Activated naive CD4-positive, alpha-beta T cell treated with anti-CD3 and anti-CD28 coated beads, Interleukin-2, amount 10 ng/mL, durations not matched to agents 7 days and 5 days (primary cell): ENCODE measurements at regions not wholly inside any gene's neighbourhood (a gene's known extent, or its start where the extent isn't known, plus 50 kb on each side); places are given as distances from the start of the nearest gene placed in this dataset.

ENCODE experiments used
- CTCF ChIA-PET: fragments of 350-600 bp; sonication (Branson Sonifier 250); formaldehyde crosslinking; loops from one replicate; lab custom pipeline; 2021; ENCODE audit warnings: antibody characterized with exemption; lab: Charles Lee
- DNase-seq: peaks from one replicate; pipeline ENCODE4 v3.0.0-alpha.2; 2020
- H3K27ac Mint-ChIP-seq: one replicate; pipeline ENCODE4 v1.8.0; 2021; ENCODE audit warnings: mild to moderate bottlenecking, moderate library complexity, mixed read lengths
- H3K27me3 Mint-ChIP-seq: one replicate; pipeline ENCODE4 v1.8.0; 2021; ENCODE audit warnings: mild to moderate bottlenecking, mixed read lengths
- H3K36me3 Mint-ChIP-seq: one replicate; pipeline ENCODE4 v1.8.0; 2021; ENCODE audit warnings: mixed read lengths
- H3K4me1 Mint-ChIP-seq: one replicate; pipeline ENCODE4 v1.8.0; 2021; ENCODE audit warnings: mixed read lengths
- H3K4me3 Mint-ChIP-seq: one replicate; pipeline ENCODE4 v1.8.0; 2021; ENCODE audit warnings: mild to moderate bottlenecking, moderate library complexity, mixed read lengths
- H3K9me3 Mint-ChIP-seq: one replicate; pipeline ENCODE4 v1.8.0; 2021; ENCODE audit warnings: mixed read lengths

DNA sequence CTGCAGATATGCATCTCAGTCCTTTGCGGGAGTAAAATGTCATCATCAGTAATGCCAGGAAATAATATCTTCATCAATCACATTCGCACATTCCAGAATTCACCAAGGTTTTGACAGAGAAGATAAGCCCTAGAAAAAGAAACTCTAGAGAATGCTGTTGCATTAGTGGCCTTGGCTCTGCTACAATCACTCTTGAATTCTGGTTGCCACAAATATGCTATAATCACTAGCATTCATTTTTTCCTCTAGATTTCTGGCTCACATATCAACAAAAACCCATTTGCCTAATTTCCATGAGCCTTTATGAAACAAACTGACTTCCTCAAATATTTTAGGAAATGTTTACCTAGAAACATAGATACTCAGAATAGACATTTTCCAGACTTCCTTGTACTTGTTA, 653.4 kb downstream of the ANXA1 start:
- no peak overlapping the region for H3K4me3 Mint-ChIP-seq

DNA sequence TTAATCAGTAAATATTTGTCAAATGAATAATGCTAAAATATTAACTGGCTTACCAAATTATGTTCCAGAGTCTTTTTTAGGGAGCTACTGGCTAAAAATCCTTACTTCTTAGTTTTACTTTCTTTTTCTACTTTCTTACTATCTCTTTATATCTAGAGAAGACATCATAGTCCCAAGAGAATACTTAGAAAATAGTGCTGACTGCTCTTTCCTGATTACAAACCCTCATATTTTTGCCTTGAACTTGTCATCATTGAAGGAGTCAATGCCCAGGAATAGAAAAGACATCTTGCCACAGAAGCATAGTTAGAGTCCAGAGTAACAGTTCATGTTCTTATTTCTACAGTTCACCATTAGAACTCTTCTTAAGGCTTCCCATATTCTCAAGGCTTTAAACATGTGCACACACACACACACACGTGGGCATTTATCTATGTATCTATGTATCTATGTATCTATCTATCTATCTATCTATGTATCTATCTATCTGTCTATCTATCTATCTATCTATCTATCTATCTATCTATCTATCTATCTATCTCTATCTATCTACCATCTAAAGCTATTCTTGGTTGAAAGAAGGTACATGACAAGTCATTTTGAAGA, 654.3 kb downstream of the ANXA1 start:
- Mint-ChIP-seq H3K27me3 (no peaks in the 10 kb centered on the region), H3K27ac (no peak overlapping the region), H3K9me3 (no peaks in the 10 kb centered on the region), H3K4me3 (no peak overlapping the region), H3K36me3 (no peaks in the 10 kb centered on the region), H3K4me1 (no peaks in the 10 kb centered on the region)
- CTCF ChIA-PET: no interaction called here
- DNase-seq: no peak

More for the DNA sequence above, 653.4 kb downstream of the ANXA1 start:
- Mint-ChIP-seq H3K36me3 (no peaks in the 10 kb centered on the region), H3K4me1 (no peaks in the 10 kb centered on the region), H3K27me3 (no peaks in the 10 kb centered on the region), H3K9me3 (no peaks in the 10 kb centered on the region), H3K27ac (no peak overlapping the region)
- CTCF ChIA-PET: no interaction called here
- DNase-seq: no peak

DNA sequence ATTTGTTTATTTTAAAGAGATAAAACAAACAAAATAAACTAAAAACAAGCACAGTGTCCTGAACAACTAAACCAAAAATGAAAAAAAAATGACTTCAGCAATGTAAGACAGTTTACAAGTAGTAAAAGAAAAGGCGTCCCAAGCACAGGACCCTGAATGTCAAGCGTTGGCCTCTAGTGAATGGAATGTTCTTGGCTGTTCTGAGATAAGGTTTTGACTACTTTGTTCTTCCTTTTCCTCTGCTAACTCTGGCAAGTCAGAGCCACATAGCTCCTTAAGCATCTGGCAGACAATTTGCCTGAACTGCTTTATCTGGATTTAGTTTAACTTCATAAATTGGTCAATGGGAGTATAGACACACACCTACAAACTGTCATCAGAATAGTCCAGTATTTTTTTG, 655.2 kb downstream of the ANXA1 start:
- DNase-seq: no peak
- no peak overlapping the region for H3K4me3 Mint-ChIP-seq
- H3K4me1 Mint-ChIP-seq: no peaks in the 10 kb centered on the region
- no peaks in the 10 kb centered on the region for H3K27me3 Mint-ChIP-seq
- CTCF ChIA-PET: no interaction called here
- H3K36me3 Mint-ChIP-seq: no peaks in the 10 kb centered on the region
- no peak overlapping the region for H3K27ac Mint-ChIP-seq
- no peaks in the 10 kb centered on the region for H3K9me3 Mint-ChIP-seq

DNA sequence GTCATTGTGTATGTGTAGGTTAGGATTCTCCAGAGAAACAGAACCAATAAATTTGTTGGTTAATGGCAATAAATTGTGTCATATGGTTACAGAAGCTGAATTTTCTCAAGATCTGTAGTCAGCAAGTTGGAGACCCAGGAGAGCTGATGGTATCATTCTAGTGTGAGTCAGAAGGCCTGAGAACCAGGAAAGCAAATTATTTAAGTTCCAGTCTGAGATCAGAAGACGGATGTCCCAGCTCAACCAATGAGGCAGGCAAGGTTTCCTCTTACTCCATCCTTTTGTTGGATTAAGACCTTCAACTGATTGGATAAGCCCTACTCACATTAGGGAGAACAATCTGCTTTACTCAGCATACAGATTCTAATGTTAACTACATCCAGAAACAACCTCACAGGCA, 656.3 kb downstream of the ANXA1 start:
- Mint-ChIP-seq H3K36me3 (no peaks in the 10 kb centered on the region), H3K9me3 (peaks cover 2% of the 10 kb centered on the region), H3K27ac (no peak overlapping the region), H3K4me3 (no peak overlapping the region), H3K27me3 (no peaks in the 10 kb centered on the region), H3K4me1 (no peaks in the 10 kb centered on the region)
- DNase-seq: no peak
- CTCF ChIA-PET: no interaction called here

DNA sequence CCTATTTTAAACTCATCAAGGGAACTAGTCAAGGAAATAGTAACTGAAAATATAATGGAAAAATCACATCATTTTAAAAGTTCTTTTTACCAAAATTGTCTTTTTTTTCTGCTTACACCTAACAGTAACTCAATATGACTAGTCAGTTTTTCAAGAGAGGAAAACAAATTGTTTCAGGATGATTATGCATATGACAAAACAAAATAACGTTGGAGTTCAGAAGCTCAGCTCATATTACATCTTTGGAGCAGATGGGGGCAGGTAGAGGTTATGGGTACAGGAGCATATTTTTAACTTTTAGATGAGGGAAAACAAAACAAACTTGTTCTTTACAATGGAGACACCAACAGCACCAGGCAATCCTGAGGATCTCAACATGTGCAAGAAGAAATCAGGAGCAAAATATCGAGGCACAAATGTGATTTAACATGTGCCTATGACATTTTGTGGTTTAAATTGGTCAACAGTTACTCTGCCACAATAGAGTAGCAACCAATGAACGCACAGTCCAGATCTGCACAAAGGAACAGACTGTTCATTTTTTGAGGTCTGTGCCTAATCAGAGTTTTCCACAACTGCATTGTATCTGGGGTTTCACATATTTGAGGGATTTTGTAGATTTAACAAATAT, 659.0 kb downstream of the ANXA1 start:
- DNase-seq: no peak
- Mint-ChIP-seq H3K9me3 (peaks cover 2% of the 10 kb centered on the region), H3K27me3 (no peaks in the 10 kb centered on the region), H3K27ac (no peak overlapping the region), H3K4me3 (no peak overlapping the region), H3K36me3 (no peaks in the 10 kb centered on the region), H3K4me1 (no peaks in the 10 kb centered on the region)
- CTCF ChIA-PET: no interaction called here

DNA sequence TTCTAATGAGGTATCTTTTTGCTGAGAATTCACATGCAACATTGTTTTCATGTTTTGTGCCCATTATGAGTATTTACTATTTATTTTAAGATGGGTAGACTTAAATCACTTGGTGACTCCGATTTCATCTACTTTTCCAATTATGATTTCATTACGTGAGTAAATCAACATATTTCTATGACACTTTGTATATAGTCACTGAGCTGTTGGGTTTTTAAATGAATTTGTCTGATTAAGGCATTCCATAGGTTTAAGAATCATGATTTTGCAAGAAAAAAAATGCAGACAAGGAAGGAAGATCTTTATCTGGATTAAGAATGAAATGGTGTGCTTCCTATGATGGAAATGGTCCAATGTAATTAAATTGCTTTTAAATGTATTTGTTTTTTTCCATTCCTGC, 661.9 kb downstream of the ANXA1 start:
- no peaks in the 10 kb centered on the region for H3K27me3 Mint-ChIP-seq
- no peaks in the 10 kb centered on the region for H3K4me1 Mint-ChIP-seq
- H3K4me3 Mint-ChIP-seq: no peak overlapping the region
- CTCF ChIA-PET: no interaction called here
- H3K9me3 Mint-ChIP-seq: peaks cover 2% of the 10 kb centered on the region
- H3K36me3 Mint-ChIP-seq: no peaks in the 10 kb centered on the region
- H3K27ac Mint-ChIP-seq: no peak overlapping the region
- DNase-seq: no peak

DNA sequence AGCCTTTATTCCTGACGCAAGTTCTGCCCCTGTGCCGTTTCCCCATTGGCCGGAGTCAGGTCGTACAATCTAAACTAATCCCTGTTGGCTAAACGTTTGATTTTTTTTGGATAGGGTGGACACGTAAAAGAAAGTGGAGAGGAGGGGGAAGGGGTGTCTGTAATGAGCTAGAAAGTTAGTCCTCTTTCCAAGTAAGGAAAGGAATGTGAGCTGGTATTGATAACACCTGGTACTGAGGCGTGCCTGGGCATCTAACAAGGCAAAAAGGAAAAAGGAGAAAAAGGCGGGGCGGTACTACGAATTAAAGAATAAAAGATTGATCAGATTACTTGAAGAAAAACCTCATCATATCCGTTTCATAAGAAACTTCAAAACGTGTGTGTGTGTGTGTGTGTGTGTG, 665.2 kb downstream of the ANXA1 start:
- CTCF ChIA-PET: no interaction called here
- Mint-ChIP-seq H3K27me3 (no peaks in the 10 kb centered on the region), H3K27ac (no peak overlapping the region), H3K9me3 (peaks cover 2% of the 10 kb centered on the region), H3K4me1 (no peaks in the 10 kb centered on the region), H3K36me3 (no peaks in the 10 kb centered on the region), H3K4me3 (no peak overlapping the region)
- no peak for DNase-seq

DNA sequence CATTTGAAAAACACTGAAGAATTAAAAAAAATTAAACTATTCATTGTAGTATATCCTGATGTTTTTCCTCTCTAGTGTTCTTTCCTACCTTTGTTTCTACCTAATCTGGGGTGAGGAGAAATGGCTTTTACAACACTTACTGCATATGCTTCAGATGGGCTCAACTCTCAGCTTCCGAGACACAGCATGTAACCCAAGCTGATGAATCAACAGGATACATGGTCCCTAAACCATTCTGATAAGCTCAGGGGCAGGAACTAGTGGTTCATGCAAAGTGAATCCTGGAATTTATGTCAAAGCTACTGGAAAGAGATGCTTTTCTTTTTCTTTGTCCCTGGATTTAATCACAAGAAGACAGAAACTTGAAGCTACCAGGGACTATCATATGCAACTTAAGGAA, 672.5 kb upstream of the RORB start:
- Mint-ChIP-seq H3K4me1 (no peaks in the 10 kb centered on the region), H3K27me3 (no peaks in the 10 kb centered on the region), H3K36me3 (no peaks in the 10 kb centered on the region), H3K27ac (no peak overlapping the region), H3K9me3 (no peaks in the 10 kb centered on the region), H3K4me3 (no peak overlapping the region)
- CTCF ChIA-PET: no interaction called here
- DNase-seq: no peak

DNA sequence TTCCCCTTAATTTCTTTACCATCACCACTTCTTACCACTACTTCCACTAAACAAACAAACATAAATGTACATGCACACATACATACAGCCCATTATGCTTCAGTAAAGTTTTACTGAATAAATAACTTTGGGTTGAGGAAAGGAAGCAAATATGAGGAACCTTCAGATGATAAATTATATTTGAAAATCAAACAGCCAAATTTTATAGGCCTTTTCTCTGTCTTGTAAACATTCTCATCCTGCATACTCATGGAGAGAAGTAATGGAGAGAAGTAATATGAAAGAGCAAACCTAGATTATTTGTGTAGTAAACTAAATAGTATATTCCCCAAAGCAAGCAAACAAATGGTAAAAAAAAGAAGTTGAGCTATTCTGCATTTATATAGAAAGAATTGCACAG, 658.3 kb upstream of the RORB start:
- Mint-ChIP-seq H3K9me3 (no peaks in the 10 kb centered on the region), H3K4me3 (no peak overlapping the region), H3K36me3 (no peaks in the 10 kb centered on the region), H3K4me1 (no peaks in the 10 kb centered on the region), H3K27ac (no peak overlapping the region), H3K27me3 (no peaks in the 10 kb centered on the region)
- CTCF ChIA-PET: no interaction called here
- no peak for DNase-seq

DNA sequence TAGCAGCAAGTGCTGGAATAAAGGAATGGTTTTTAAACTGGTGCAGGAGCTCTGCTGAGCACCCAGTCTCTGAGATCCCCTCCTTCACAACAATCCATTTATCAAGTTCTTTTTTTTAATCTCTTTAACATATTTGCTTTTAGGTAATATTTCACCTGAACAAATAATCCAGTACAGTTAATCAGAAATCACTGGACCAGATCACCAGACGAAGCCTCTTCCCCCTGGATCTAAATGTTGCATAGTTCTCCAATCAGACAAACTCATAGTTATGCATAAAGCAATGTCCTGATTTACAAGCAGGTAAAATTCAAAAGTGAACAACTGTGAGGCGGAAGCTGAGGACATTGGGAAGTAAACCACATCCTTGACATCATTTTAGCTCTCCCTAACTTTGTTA, 657.7 kb upstream of the RORB start:
- Mint-ChIP-seq H3K27ac (no peak overlapping the region), H3K27me3 (no peaks in the 10 kb centered on the region), H3K4me1 (no peaks in the 10 kb centered on the region), H3K9me3 (no peaks in the 10 kb centered on the region), H3K4me3 (no peak overlapping the region), H3K36me3 (no peaks in the 10 kb centered on the region)
- no peak for DNase-seq
- CTCF ChIA-PET: no interaction called here

DNA sequence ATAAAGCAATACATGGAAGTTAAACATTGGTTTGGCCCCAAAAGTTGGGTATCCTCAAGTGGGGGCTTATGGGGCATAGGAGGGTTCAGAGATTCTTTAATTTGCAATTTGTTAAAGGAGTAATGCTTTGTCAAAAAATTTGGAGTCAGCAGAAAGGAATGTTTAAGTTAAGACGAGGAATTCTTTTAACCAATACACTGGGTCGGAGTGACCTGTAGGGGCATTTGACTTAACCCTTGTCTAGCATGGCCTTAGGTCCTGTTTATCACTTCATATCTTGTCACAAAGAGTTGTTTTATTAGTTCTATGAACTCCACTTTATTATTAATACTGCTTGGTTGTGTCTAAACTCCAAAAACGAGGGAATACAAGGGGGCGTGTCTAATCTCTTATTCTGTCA, 656.1 kb upstream of the RORB start:
- Mint-ChIP-seq H3K4me3 (no peak overlapping the region), H3K4me1 (no peaks in the 10 kb centered on the region), H3K36me3 (no peaks in the 10 kb centered on the region), H3K27me3 (no peaks in the 10 kb centered on the region), H3K27ac (no peak overlapping the region), H3K9me3 (no peaks in the 10 kb centered on the region)
- no peak for DNase-seq
- CTCF ChIA-PET: no interaction called here

DNA sequence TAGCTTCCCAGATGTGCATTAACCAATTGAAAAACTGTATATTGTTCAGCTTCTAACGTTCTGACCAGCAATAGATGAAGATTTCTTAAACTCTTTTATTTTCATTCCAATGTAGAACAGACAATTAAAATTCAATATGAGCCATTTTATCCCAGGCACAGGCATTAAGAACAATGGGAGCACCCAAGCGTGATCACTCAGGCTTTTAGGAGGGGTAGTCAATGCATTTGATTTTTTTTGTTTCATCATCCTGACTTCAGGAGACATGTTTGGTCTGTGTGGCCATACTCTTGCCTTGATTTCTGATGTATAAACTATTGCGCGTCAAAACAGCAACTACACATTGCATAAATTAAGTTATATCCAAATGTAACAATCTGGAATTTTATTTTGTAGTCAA, 653.0 kb upstream of the RORB start:
- H3K27ac Mint-ChIP-seq: no peak overlapping the region
- no peaks in the 10 kb centered on the region for H3K4me1 Mint-ChIP-seq
- no peak for DNase-seq
- H3K4me3 Mint-ChIP-seq: no peak overlapping the region
- H3K27me3 Mint-ChIP-seq: no peaks in the 10 kb centered on the region
- CTCF ChIA-PET: no interaction called here
- no peaks in the 10 kb centered on the region for H3K36me3 Mint-ChIP-seq
- H3K9me3 Mint-ChIP-seq: no peaks in the 10 kb centered on the region

DNA sequence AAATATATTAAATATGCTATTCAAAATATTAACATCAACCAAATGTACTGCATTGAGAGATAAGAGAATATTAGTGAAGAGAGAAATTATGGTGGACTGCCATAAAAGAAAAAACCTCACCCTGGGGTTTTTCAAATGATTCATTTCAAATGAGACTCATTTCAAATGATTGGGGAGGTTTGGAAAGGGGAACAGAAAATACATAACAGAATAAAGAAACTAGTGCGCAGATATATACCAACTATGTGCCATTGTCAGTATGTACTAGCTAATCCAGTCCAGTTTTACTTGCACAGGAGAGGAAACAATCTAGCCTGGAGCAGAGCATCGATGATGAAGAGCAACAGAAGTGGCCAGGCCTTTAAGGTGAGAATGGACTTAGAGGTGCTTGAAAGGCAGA, 651.6 kb upstream of the RORB start:
- no peak for DNase-seq
- H3K4me3 Mint-ChIP-seq: no peak overlapping the region
- no peaks in the 10 kb centered on the region for H3K9me3 Mint-ChIP-seq
- no peak overlapping the region for H3K27ac Mint-ChIP-seq
- no peaks in the 10 kb centered on the region for H3K4me1 Mint-ChIP-seq
- CTCF ChIA-PET: no interaction called here
- no peaks in the 10 kb centered on the region for H3K36me3 Mint-ChIP-seq
- H3K27me3 Mint-ChIP-seq: no peaks in the 10 kb centered on the region

DNA sequence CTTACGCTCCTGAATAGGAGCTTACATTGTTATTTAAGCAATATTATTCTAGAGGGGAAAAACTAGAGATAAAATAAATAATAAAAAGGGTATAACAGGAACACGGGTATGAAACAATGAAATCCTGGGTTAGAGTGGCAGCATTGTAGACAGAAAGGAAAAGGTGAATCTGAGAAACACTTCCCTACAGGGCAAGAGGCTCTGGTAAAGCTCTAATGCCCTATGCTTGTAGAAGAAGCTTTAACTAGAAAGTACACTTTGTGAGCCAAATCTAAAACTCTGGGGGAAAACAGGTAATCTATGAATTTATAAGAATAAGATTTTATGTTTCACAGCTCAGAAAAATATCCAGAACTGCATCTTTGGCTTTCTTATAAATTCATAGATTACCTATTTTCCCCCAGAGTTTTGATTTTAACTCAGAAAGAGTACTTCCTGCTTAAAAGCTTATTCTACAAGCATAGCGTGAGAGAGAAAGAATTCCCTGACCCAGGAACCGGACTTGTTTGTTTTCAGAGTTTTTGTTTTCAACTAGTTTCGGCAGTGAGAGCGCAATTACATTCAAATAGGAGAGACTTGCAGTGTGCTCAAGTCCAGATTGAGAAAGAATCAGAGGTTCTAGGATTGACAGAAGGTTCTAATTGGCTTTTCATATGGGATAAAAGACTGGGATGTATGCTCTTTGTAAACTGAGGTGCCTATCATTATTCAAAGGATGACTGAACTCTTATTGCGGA, 651.0 kb upstream of the RORB start:
- H3K4me1 Mint-ChIP-seq: no peaks in the 10 kb centered on the region
- DNase-seq: no peak
- H3K36me3 Mint-ChIP-seq: no peaks in the 10 kb centered on the region
- H3K27ac Mint-ChIP-seq: no peak overlapping the region
- no peaks in the 10 kb centered on the region for H3K27me3 Mint-ChIP-seq
- H3K9me3 Mint-ChIP-seq: no peaks in the 10 kb centered on the region
- CTCF ChIA-PET: no interaction called here
- no peak overlapping the region for H3K4me3 Mint-ChIP-seq

DNA sequence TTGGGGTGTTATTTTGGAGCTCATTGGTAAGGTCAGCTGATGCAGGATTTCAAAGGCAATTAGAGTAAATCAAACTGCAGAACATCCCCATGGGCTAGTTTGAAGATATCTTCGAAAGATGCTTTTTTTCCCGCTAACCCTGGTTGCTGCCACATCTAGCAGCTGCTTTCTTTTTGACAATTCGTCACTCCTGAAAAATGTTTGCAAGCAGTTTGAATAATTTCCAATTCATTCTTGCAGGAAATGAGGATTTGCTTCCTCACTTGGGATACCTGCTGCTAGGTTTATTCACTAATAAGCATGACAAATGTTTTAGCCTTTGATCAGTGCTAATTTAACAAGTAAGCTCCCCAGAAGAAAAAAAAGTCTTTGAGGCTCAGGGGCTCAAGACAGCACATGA, 649.6 kb upstream of the RORB start:
- Mint-ChIP-seq H3K27ac (no peak overlapping the region), H3K4me1 (no peaks in the 10 kb centered on the region), H3K27me3 (no peaks in the 10 kb centered on the region), H3K4me3 (no peak overlapping the region), H3K36me3 (no peaks in the 10 kb centered on the region), H3K9me3 (no peaks in the 10 kb centered on the region)
- no peak for DNase-seq
- CTCF ChIA-PET: no interaction called here
